Cardiac septum (tissue), 1 donor: ENCODE measurements at regions not wholly inside any gene's neighbourhood (a gene's known extent, or its start where the extent isn't known, plus 50 kb on each side); places are given as distances from the start of the nearest gene placed in this dataset.

ENCODE experiments used
- DNase-seq: peaks from one replicate; pipeline ENCODE4 v3.0.0-alpha.2; 2020; ENCODE audit warnings: low spot score
- intact Hi-C: fragments of 100-400 bp; cut with DNase I; formaldehyde crosslinking; loops from one replicate; pipeline ENCODE4 v1.14.0; 2022
- donor health status: DM: no; HTN: no; CAD: no.

DNA sequence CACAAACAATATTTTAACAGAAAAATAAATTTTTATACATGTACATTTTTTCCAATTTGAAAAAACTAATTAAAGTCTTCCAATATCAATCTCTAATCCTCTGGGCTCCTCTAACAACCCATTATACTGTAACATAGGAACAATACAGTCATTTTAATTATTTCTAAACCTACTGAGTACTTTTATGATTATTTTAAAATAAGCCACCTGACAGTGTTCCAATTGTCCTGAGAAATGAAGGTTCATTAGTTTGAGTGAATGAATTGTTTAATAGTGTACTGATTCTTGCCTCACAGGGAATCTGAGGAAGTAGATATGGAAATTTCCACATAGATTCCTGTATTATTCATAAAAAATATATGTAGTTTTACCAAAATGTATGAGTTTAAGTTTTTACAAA lies 123.1 kb upstream of the EYS start:
- intact Hi-C loops, result no loop called here
- DNase-seq, result no peak

- no peak for DNase-seq
- intact Hi-C loops, result no loop called here
These were observed 112.1 kb upstream of the EYS start for GRCh38 chr6:65819152-65819551.

- intact Hi-C loops, result no loop called here
- DNase-seq, result no peak
These were observed 111.5 kb upstream of the EYS start for GRCh38 chr6:65818576-65818975.

DNA sequence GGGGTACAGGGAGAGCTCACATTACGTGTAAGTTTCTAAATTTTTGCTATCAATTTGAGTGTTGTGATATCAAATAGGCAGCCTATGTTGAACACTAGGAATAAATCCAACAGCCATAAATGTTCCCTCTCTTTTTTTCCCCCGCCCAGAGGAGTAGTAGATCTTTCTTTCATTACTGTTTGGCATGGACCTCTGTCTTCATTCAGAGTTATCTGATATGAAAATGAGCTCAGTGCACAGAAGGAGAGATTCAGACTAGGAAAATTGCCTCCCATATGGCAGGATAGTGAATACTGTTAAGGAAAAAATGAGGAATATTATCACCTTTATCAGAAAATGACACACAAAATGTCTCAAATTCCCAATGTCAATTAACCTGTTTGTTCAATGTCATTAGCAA lies 110.0 kb upstream of the EYS start:
- no peak for DNase-seq
- intact Hi-C loops, result no loop called here

GRCh38 chr6:65814071-65814470 lies 107.0 kb upstream of the EYS start:
- intact Hi-C loops, result no loop called here

DNA sequence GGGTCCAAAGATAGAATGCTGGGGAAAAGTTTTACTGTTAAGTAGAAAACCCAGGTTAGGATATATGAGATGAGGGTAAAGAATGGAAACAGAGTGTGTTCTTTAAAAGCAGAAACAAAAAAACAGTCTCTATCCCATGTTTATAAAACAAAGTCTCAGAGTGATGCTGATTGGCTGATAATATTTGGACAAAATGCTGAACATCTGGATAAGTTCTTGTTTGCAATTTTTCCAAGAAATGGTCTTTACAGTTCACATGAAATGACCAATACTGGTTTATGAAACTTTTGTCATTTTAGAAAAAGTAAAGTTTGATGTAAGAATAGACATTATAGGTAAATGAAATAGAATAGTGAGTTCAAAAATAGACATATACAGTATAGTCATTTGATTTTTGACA lies 96.2 kb upstream of the EYS start:
- DNase-seq, result no peak
- intact Hi-C loops, result no loop called here

More at GRCh38 chr6:65814071-65814470, 107.0 kb upstream of the EYS start:
- no peak for DNase-seq

GRCh38 chr6:65799389-65799788 lies 92.4 kb upstream of the EYS start:
- intact Hi-C loops, result no loop called here
- no peak for DNase-seq

DNA sequence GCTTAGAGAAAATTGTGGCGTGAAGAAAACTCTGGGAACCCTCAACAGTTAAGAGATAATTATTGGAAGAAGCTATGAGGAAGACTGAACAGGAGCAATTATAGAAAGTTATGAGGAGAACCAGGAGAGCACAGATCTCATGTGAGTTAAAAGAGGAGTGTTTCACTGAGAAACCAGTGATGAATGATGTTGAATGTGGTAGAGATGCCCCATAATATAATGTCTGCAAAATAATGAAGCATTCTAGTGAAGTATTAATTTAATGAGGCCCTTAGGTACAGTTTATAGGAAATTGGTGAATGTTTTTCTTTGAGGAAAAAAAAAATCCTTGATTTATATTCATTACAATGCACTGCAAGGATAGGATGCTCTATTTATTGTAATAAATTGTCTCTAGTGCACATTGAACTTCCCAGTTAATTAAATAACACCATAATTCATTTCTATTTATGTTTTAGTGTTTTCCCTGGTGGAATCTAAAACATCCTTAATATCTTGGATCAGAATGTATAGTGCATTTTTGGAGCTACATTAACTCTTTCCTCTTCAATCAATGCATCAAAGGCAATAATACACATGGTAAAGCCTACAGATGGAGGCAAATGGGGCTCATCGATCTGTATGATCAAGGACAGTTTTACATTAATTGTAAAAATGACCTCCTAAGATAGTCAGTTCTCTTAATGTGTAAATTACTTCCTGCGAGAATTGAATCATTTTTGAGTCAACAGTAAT lies 91.4 kb upstream of the EYS start:
- intact Hi-C loops, result no loop called here
- DNase-seq, result no peak

DNA sequence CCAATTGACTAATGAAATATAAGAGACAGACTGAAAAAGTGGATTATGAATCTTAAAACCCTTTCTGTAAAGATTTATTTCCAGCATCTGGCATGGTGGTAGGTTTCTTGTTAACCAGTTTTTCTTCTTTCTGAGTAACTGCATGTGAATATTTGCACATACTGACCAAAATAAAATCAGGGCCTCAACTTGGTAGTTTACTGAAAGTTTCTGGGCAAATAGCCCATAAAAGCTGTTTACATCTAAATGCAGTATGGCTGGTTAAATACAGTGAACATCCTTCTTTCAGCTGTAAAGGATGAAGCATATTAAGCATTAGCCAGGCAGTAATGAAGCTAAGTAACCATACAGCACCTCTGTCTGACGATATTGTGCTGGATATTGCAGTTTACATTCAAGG lies 83.6 kb upstream of the EYS start:
- intact Hi-C loops, result no loop called here
- no peak for DNase-seq

GRCh38 chr6:65787787-65788186 lies 80.8 kb upstream of the EYS start:
- intact Hi-C loops, result no loop called here
- no peak for DNase-seq

DNA sequence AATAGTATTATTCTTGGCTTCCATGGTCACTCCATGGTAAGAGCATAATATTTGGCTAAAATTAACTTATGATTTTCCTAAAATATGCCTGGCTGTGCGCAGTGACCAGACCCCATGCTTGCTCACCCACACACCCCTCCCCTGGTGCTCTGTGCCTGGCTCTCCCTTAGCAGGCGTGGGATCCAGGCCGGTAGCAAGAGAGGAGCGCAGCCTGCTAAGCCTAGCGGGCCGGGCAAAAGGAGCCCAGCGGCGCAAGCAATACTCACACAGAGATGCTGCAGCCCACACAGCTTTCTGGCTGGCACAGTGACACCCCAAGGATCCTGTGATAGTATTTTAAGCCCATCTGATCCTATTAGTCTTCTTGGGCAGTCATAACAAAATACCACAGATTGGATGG lies 79.8 kb upstream of the EYS start:
- no peak for DNase-seq
- intact Hi-C loops, result no loop called here

- DNase-seq, result no peak
- intact Hi-C loops, result no loop called here
These were observed 73.7 kb upstream of the EYS start for GRCh38 chr6:65780691-65781090.

GRCh38 chr6:65776332-65776731 lies 69.3 kb upstream of the EYS start:
- DNase-seq, result no peak
- intact Hi-C loops, result no loop called here

- intact Hi-C loops, result no loop called here
- no peak for DNase-seq
These were observed 64.9 kb upstream of the EYS start for GRCh38 chr6:65771946-65772345.

DNA sequence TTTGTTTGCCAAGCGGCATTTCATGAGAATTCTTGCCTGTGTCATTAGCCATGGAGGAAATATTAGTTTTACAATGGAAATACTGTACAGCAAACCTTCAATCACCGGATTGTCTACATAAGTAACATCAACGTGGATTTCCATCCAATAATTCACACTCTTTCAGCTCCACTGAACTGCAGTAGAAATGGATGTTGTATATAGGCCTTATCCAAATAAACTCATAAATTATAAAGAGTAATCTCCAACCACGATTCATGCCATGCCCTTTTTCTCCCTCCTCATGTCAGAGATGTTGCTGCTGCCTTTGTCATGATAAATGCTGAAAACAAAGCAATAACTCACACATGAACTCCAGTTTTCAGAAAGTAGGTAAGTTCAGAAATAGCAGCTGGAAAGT lies 54.9 kb upstream of the EYS start:
- DNase-seq, result no peak

DNA sequence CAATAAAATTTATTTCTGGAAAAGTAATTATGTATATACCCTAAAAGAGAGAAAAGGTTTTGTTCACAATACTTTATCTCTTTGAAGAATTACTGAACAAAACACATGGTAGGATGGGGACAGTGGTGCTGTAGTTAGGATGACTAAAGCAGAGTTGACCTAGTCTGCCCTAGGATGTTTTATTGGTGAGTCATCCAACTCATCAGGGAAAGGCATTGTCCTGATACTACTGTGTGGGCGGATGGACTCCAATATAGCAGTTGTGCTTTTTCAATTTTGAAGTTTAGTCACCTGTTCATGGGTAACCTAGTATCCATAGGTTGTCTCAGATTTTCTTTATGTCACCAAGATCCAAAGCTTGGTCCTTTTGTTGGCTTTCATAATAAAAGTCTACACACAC lies 53.3 kb upstream of the EYS start:
- no peak for DNase-seq
- intact Hi-C loops, result no loop called here

More for the DNA sequence above, 54.9 kb upstream of the EYS start:
- intact Hi-C loops, result no loop called here
